ES-I3 (cell line): ENCODE measurements at regions not wholly inside any gene's neighbourhood (a gene's known extent, or its start where the extent isn't known, plus 50 kb on each side); places are given as distances from the start of the nearest gene placed in this dataset.

Source experiments
- H3K36me3 ChIP-seq: 2 replicates; pipeline ENCODE4 v1.6.1; 2013; ENCODE audit warnings: mild to moderate bottlenecking, low read length, control low read depth, moderate library complexity; ENCODE audit not compliant: insufficient read depth
- H3K4me1 ChIP-seq: 2 replicates; pipeline ENCODE4 v1.6.1; 2013; ENCODE audit warnings: mild to moderate bottlenecking, control low read depth, low read length; ENCODE audit not compliant: insufficient read depth
- H3K9ac ChIP-seq: 2 replicates; pipeline ENCODE4 v1.6.1; 2013; ENCODE audit warnings: low read depth, mild to moderate bottlenecking, low read length, moderate library complexity
- H3K9me3 ChIP-seq: 2 replicates; pipeline ENCODE4 v1.6.1; 2013; ENCODE audit warnings: mild to moderate bottlenecking, low read length, moderate library complexity; ENCODE audit not compliant: control insufficient read depth, insufficient read depth

DNA sequence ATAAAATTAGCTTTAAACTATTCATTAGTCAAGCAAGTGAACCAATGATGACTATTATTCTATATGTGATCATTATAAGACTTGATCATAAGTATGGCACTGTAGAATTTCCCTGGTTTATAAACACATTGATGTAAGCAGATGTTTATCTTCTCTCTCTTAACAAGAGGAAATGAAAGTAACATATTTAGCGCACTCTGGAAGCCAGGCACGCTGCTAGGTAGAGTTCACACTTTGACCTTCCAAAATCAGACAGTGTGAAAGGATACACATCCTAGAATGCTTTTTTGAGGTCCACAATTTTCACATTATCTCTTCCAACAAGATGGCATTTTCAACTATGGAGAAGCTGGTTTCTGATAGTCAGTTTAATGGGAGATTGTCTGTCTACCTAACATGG lies 529.4 kb upstream of the IGFBP3 start:
- Histone ChIP-seq H3K9me3 (no peaks in the 10 kb centered on the region), H3K36me3 (no peaks in the 10 kb centered on the region), H3K4me1 (no peaks in the 10 kb centered on the region), H3K9ac (no peak overlapping the region)

DNA sequence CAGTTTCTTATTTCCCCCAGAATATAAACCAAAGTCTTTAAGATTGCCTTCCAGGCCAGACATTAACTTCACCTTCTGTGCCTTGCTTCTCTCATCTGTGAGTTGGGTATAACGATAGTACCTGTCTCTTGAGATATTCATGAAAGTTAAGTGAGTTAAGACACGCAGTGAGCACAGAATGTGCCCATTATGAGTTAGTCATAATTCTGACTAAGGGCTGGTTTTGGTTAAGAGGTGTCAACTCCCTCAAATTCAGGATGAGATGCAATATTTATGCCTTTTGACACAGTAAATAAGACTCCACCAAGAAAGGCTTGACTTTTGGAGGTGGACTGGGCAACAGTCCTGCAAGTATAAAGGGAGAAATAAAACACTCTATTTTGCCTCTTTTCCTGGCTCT lies 528.7 kb upstream of the IGFBP3 start:
- H3K9me3 ChIP-seq, result no peaks in the 10 kb centered on the region
- H3K36me3 ChIP-seq, result no peaks in the 10 kb centered on the region
- H3K9ac ChIP-seq, result no peak overlapping the region
- no peaks in the 10 kb centered on the region for H3K4me1 ChIP-seq

GRCh38 chr7:46448478-46448877 lies 527.4 kb upstream of the IGFBP3 start:
- H3K9me3 ChIP-seq, result no peaks in the 10 kb centered on the region
- H3K9ac ChIP-seq, result no peak overlapping the region
- no peaks in the 10 kb centered on the region for H3K4me1 ChIP-seq

GRCh38 chr7:46446151-46446550 lies 525.1 kb upstream of the IGFBP3 start:
- H3K9ac ChIP-seq, result no peak overlapping the region
- no peaks in the 10 kb centered on the region for H3K36me3 ChIP-seq
- no peaks in the 10 kb centered on the region for H3K9me3 ChIP-seq
- no peaks in the 10 kb centered on the region for H3K4me1 ChIP-seq

More at GRCh38 chr7:46448478-46448877, 527.4 kb upstream of the IGFBP3 start:
- no peaks in the 10 kb centered on the region for H3K36me3 ChIP-seq

GRCh38 chr7:46444256-46444655 lies 523.2 kb upstream of the IGFBP3 start:
- H3K36me3 ChIP-seq, result no peaks in the 10 kb centered on the region
- H3K9ac ChIP-seq, result no peak overlapping the region
- H3K9me3 ChIP-seq, result no peaks in the 10 kb centered on the region
- no peaks in the 10 kb centered on the region for H3K4me1 ChIP-seq

DNA sequence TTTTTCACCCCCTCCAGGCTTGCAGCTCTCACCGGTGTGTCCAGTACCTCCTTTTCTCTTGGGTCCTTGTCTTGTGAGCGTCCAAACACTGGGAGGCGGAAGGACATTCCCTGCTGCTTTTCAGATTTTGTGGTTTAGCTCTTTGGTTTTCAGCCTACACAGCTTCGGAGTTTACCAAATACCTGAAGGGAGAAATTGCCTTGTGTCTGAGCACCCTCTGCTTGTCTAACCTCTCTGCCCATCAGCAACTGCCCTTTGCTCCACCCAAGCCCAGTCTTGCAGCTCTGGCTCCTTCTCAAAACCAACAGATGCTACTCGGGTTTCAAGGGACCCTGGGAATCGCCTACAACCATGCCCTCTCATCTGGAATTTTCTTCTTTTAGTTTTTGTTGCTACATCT lies 519.1 kb upstream of the IGFBP3 start:
- Histone ChIP-seq H3K9ac (no peak overlapping the region), H3K36me3 (no peaks in the 10 kb centered on the region), H3K4me1 (no peaks in the 10 kb centered on the region), H3K9me3 (no peaks in the 10 kb centered on the region)

DNA sequence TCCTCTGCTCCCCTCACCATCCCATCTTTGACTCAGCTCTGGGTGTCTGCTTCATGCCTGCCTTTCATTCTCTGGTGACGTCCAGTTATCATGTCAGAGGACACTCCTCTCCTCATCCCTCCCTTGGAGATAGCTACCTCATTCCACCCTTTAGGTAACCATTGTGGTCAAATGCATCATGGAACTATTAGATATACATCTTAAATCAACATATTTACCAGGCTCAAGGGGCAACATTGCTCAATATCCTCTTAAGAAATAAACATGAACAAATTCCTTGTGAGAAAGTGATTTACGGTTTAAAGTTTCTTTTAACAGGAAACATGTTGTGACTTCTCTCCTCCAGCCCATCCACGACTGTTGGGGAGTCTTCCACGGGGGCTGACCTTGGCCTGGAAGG lies 511.6 kb upstream of the IGFBP3 start:
- Histone ChIP-seq H3K9ac (no peak overlapping the region), H3K9me3 (no peaks in the 10 kb centered on the region), H3K36me3 (no peaks in the 10 kb centered on the region), H3K4me1 (no peaks in the 10 kb centered on the region)

DNA sequence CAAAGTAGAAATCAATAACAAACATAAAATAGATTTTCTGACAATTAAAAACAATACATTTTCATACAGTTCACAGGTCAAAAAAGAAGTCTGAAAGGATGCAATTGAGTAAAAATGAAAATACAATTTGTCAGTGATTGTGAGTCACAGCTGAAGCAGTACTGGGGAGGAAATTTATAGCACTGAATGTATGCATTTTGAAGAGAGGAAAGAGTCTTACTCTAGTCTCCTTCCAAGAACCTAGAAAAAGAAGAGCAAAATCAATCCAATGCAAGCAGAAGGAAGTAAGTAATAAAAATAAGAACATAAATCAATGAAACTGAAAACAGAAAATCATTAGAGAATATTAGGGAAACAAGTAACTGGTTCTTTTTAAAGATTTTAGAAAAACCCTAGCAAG lies 507.2 kb upstream of the IGFBP3 start:
- Histone ChIP-seq H3K9ac (no peak overlapping the region), H3K36me3 (no peaks in the 10 kb centered on the region), H3K4me1 (no peaks in the 10 kb centered on the region), H3K9me3 (no peaks in the 10 kb centered on the region)

DNA sequence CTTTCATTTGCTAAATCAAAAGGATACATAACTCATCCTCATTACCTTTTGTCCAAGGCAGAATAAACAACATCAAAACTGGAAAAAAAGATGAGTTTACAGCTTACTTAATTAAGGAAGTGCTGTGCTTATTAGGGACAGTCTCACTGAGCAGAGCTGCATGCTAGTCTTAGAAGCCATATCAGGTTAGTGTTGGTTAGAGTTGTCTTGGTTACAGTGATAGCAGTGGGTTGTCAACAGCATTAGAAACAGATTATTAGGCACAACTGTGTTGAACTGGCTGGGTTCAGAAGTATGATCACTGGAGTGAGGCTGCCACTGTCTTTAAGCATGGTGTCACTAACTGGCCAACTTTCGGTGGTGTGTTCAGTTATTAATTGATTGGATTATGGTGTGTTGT lies 503.9 kb upstream of the IGFBP3 start:
- no peaks in the 10 kb centered on the region for H3K4me1 ChIP-seq
- H3K9ac ChIP-seq, result no peak overlapping the region
- H3K9me3 ChIP-seq, result no peaks in the 10 kb centered on the region
- no peaks in the 10 kb centered on the region for H3K36me3 ChIP-seq

GRCh38 chr7:46421441-46422230 lies 500.6 kb upstream of the IGFBP3 start:
- no peak overlapping the region for H3K9ac ChIP-seq
- H3K4me1 ChIP-seq, result no peaks in the 10 kb centered on the region
- H3K36me3 ChIP-seq, result no peaks in the 10 kb centered on the region
- H3K9me3 ChIP-seq, result no peaks in the 10 kb centered on the region

DNA sequence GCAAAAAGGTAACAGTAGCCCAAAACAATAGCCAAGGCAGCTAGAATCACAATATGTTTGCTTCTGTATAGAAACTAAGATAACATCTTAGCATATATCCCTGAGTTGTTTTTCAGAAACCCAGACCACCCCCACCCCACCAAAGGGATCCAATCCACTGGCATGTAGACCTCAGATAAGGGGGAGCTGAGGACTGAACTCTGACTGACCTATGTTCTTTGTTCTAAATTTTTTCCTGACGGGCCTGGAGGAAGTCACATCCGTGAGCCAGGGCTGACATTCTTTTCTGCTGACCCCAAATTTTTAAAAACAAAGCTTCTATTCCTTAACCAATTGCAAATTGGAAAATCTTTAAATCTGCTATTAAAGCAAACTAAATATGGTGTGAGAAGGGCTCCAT lies 493.9 kb upstream of the IGFBP3 start:
- Histone ChIP-seq H3K36me3 (no peaks in the 10 kb centered on the region), H3K9me3 (no peaks in the 10 kb centered on the region), H3K4me1 (peaks cover 3% of the 10 kb centered on the region; the same call in 1 of the 2 replicates), H3K9ac (no peak overlapping the region)

- Histone ChIP-seq H3K9ac (no peak overlapping the region), H3K36me3 (no peaks in the 10 kb centered on the region), H3K4me1 (peaks cover 3% of the 10 kb centered on the region; the same call in 1 of the 2 replicates), H3K9me3 (no peaks in the 10 kb centered on the region)
These were observed 490.2 kb upstream of the IGFBP3 start for GRCh38 chr7:46411236-46411635.

DNA sequence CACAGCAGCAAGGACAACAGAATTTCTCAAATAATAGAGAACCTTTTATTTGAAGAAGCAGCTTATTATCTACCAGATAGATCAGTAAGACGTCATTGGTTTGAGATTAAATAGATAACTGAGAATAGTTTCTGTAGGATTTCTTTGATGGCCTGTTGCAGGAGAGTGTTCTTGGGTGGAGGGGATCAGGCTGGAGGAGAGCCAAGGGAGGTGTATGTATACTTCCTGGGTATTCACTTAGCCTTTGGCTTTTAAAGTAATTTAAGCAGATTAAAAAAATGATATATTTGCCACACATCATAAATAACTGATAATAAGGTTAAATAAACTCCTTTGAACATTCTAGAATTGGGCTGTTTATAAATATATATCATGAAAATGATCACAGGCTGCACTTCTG lies 486.1 kb upstream of the IGFBP3 start:
- H3K4me1 ChIP-seq, result no peaks in the 10 kb centered on the region
- H3K36me3 ChIP-seq, result no peaks in the 10 kb centered on the region
- no peaks in the 10 kb centered on the region for H3K9me3 ChIP-seq
- no peak overlapping the region for H3K9ac ChIP-seq

DNA sequence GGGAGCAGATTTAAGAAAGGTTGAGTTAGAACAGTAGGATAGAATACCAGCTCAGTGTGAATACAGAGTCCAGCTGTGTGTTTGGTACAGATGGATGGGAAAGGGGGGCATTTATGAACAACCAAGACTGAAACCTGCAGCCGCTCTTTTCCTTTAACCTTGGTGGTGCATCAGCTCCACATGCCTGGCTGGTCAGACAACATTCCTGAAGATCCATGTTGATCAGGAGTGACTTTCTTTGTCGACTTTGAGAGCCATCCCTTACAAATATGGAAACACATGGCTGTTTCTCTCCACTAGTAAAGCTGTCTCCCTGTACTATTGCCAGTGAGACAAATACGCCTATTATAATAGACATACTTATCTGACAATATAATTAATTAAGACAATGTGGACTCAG lies 476.5 kb upstream of the IGFBP3 start:
- H3K36me3 ChIP-seq, result no peaks in the 10 kb centered on the region
- no peaks in the 10 kb centered on the region for H3K9me3 ChIP-seq
- no peak overlapping the region for H3K9ac ChIP-seq
- no peaks in the 10 kb centered on the region for H3K4me1 ChIP-seq

- H3K9me3 ChIP-seq, result no peaks in the 10 kb centered on the region
- no peaks in the 10 kb centered on the region for H3K36me3 ChIP-seq
- no peaks in the 10 kb centered on the region for H3K4me1 ChIP-seq
- H3K9ac ChIP-seq, result no peak overlapping the region
These were observed 475.4 kb upstream of the IGFBP3 start for GRCh38 chr7:46396481-46396880.
